NCI-H1417 (cell line): ENCODE measurements at regions not wholly inside any gene's neighbourhood (a gene's known extent, or its start where the extent isn't known, plus 50 kb on each side); places are given as distances from the start of the nearest gene placed in this dataset.

Experiments
- DNase-seq, 3 experiments: peaks; one replicate each; lab custom pipeline; 2025; lab: John Stamatoyannopoulos, UW

DNA sequence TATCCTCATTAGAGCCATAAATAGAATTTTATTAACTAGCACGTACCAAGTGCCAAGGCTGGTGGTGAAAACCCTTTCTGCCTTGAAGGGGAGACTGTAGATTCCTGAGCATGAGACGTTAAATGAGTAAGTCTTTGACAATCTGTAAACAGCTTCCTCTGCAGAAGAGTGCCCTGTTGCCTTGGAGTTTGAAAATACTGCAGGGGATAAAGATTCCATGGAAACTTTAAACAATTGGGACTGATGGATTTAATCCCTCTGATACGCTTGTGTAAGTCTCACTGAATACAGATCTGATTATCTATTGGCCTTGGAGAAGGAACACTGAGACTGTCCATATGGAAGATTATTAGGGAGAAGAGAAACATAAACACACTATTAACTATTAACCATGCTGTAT is 1053.4 kb upstream of the RBFOX1 start:
- no peak for DNase-seq

- no peak for DNase-seq
Observed at GRCh38 chr16:6274351-6274750, 1058.3 kb upstream of the RBFOX1 start.

DNA sequence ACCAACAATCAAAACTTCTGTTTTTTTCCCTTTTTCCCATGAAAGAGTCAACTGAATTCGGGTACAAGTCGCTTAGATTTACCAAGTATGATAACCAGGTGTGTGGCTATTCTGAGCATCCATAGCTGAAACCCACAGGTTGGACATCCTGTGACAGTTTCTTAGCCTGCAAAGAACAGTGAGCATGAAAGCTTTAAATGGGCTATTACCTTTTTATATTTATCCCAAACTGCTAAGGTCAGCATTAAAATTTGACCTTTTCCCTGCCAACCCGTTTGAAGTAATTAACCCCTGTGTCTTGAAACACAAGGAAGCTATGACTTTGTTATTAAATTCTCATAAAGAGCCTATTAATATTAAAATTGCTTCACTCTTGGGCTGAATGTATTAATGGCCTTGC is 1065.0 kb upstream of the RBFOX1 start:
- no peak for DNase-seq

- no peak for DNase-seq
Observed at GRCh38 chr16:6266703-6267102, 1065.9 kb upstream of the RBFOX1 start.

DNA sequence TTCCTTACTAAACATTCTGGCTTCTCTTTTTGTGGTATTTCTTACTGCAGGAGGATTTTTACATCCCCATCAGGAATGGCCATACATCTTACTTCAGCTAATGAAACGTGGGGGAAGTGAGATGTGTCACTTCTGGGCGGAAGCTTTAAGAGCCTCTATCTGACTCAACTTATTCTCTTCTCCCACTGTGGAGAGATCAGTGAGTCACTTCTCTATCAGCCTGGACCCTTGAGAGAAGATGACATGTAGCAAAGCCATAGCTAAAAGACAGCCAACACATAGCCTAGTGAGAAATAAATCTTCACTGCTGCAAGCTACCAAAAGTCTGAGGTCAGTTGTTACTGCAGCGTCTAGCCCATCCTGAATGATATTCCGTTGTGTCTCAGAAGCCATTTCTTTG is 1066.7 kb upstream of the RBFOX1 start:
- DNase-seq, result no peak

GRCh38 chr16:6258056-6258455 is 1074.6 kb upstream of the RBFOX1 start:
- no peak for DNase-seq

DNA sequence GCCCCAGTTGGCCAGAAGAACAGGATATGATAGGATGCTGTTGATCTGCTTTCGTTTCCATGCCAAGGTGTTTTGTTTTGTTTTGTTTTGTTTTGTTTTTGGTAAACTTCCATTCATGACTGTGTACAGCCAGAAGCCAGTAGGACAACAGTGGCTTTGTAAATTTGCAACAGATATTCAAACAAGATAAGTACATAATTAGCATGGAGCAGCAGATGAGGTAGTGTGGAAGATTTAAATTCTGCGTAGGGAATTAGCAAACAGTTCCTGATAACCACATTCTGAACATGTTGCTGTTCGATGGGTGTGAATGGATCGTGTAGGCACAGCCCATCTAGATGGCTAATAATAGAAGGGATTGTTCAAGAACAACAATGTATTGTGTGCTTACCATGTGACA is 1080.1 kb upstream of the RBFOX1 start:
- no peak for DNase-seq

GRCh38 chr16:6250511-6250910 is 1082.1 kb upstream of the RBFOX1 start:
- DNase-seq, result no peak

GRCh38 chr16:6249863-6250262 is 1082.8 kb upstream of the RBFOX1 start:
- DNase-seq, result no peak

DNA sequence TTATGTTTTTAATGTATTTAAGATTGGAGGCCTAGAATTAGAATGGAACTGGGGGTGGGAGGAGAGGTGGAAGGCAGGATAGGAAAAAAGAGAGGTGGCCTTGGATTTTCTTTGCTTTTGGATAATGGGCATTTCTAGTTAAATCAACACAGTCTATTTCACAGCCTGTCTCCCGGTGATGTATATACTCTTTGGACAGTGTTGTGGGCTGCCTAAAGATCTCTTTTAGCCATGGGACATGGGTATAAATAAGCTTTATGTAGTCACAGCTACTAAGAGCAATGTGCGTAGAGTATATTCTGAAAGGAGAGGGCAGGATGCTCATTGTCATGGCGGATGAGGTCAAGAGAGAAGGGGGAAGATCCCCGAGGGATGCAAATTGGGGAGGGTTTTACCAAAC is 1084.4 kb upstream of the RBFOX1 start:
- DNase-seq, result no peak

DNA sequence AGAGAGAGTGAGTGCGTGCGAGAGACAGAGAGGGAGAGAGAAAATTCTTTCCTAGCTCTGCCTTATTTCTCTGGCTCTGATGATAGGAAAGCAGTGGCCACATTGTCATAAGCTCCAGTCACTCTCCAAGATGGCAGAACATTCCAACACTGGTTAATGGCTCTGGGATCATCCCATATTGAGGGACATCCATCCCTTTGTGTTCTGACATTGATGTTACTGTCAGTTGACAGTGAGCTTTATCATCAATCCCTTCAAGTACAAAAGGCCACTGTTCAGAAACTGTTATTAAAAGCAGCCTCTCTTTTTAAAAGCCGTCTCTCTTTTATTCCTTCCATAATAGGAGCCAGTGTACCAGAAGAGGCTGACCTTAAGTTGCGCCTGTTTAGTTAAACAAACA is 1084.9 kb upstream of the RBFOX1 start:
- no peak for DNase-seq

DNA sequence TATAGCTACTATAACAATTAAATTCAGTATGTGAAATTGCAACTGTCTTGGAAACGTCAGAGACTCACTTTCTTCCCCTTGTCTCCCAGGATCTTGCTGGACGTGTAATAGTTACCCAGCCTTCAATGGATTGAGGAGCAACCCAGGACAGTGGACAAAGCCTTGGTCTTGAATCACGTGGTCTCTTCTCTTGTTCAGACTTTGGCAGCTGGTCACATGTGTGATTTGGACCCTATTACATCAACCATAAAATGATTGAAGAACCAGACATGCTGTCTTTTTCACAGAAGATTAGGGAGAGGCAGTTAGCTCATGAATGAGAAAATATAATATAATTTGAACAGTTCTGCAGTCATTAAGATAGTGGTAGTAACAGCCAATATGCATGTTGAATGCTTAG is 1085.5 kb upstream of the RBFOX1 start:
- DNase-seq, result no peak

GRCh38 chr16:6246266-6246665 is 1086.4 kb upstream of the RBFOX1 start:
- DNase-seq, result no peak

GRCh38 chr16:6232056-6232455 is 1100.6 kb upstream of the RBFOX1 start:
- DNase-seq, result no peak

DNA sequence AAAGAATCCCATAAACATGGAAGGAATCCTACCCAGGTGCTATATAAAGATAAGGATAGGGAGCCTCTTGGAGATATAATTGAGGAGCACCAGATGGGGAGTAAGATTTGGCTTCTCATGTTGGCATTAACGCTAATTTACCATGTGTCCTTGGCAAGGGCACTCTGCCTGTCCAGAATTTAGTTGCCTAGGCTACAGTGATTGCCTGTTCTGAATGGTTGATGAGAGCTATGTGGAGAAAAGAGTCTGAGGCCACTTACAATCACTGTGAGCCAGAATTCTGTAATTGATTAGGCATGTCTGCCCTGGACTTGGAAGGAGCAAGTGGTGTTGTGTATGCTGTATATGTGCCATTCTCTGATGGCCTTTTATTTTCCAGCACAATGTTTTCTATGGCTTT is 1101.2 kb upstream of the RBFOX1 start:
- DNase-seq, result no peak

GRCh38 chr16:6229186-6229585 is 1103.5 kb upstream of the RBFOX1 start:
- DNase-seq, result peak in 1 of 3 experiments; percentile 44

- no peak for DNase-seq
Observed at GRCh38 chr16:6218855-6219254, 1113.8 kb upstream of the RBFOX1 start.

- no peak for DNase-seq
Observed at GRCh38 chr16:6216836-6217235, 1115.8 kb upstream of the RBFOX1 start.

DNA sequence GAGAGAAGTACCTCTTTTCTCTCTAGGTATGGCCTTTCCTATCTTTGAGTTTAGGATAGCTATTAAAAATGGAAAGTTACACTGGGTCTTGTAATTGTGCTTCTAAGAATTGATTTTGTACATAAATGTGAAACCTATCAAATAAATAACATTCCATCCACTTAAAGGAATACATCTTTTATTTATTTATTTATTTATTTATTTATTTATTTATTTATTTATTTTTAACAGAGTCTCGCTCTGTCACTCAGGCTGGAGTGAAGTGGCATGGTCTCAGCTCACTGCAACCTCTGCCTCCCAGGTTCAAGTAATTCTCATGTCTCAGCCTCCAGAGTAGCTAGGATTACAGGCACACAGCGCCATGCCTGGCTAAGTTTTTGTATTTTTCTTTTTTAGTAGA is 1114.0 kb upstream of the EEF2KMT start:
- DNase-seq, result no peak

GRCh38 chr16:6209355-6209930 is 1111.8 kb upstream of the EEF2KMT start:
- no peak for DNase-seq

- DNase-seq, result no peak
Observed at GRCh38 chr16:6207580-6207979, 1110.0 kb upstream of the EEF2KMT start.

DNA sequence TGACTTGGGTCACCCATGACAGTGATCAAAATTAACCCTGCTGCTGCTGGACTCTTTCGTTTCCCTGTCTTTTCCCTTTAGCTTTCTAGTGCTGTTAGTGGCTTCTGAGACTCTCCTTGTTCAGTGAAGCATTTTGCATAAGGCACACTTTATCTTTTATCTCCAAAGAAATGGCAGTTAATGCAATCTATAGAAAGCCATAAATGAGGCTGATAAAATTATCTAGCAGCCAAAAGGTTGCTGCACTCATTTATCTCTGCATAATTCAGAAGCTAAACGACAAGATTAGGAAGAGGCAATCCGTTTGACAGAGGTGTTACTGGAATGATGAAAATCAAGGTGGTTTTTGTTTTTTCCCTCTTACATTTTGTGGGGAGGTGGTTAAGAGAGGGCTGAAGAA is 1109.5 kb upstream of the EEF2KMT start:
- DNase-seq, result no peak

DNA sequence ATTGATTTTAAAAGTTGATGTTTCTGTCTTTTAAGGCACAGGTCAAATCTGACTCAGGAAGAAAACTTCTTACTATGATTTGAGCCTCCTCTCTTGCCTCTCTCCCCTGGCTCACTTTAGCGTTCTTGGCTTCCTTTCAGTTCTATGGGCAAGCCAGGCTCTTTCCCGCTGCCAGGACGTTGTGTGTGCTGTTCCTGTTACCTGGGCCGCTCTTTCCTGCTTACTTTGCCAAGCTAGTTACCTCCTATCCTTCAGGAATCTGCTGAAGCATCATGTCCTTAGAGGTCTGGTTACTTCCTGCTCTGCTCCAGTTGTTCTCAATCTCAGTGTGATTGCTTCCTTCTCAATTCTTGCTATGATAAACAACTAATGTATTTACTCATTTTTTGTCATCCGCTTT is 1108.5 kb upstream of the EEF2KMT start:
- no peak for DNase-seq

DNA sequence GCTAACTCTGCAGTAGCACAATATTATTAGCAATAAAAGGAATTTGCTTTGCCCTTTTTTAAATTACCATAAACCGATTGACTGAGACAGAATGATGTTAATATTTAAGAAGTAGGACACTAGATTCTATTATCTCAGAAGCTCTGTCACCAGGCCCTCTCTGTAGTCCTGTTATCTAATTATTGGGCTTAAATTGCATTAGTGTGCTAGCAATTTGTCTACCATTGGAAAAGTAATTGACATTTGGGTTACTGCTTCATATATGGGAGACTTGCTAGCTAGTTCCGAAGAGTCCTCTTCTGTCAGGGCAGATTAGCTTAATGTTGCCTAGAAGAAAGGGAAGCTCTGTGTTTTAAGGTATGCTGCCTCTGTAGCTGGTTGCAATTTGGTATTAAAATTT is 1107.3 kb upstream of the EEF2KMT start:
- DNase-seq, result no peak

DNA sequence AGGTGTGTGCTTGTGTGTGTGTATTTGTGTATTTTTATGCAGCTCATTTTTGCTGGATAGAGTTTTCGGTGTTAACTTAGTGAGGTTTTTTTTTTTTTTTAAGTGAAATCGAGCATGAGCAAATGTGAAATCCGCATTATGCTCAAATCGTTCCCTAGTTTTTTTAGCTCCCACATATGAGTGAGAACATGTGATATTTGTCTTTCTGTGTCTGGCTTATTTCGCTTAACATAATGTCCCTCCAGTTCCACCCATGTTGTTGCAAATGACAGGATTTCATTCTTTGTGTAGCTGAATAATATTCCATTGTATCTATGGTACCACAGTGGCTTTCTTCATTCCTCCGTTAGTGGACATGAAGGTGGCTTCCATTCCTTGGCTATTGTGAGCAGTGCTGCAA is 1103.3 kb upstream of the EEF2KMT start:
- no peak for DNase-seq
